Activated CD4-positive, alpha-beta T cell treated with anti-CD3 and anti-CD28 coated beads for 36 hours (primary cell): ENCODE measurements at regions not wholly inside any gene's neighbourhood (a gene's known extent, or its start where the extent isn't known, plus 50 kb on each side); places are given as distances from the start of the nearest gene placed in this dataset.

Experiments used
- ATAC-seq: fragments of 200-7000 bp; cut with Tn5 transposase; one replicate; pipeline ENCODE4 v1.10.0; 2021; ENCODE audit warnings: mild to moderate bottlenecking, moderate library complexity
- CTCF ChIA-PET: fragments of 350-600 bp; sonication (Branson Sonifier 250); formaldehyde crosslinking; loops from one replicate; lab custom pipeline; 2021; ENCODE audit warnings: antibody characterized with exemption; lab: Charles Lee
- POLR2A ChIA-PET: fragments of 350-600 bp; sonication (Branson Sonifier 250); formaldehyde crosslinking; loops from one replicate; lab custom pipeline; 2021; ENCODE audit warnings: antibody characterized with exemption, inconsistent platforms; lab: Charles Lee
- DNase-seq: peaks from one replicate; pipeline ENCODE4 v3.0.0-alpha.2; 2020
- H3K27ac Mint-ChIP-seq: one replicate; pipeline ENCODE4 v1.8.0; 2021; ENCODE audit warnings: mixed read lengths
- H3K27me3 Mint-ChIP-seq: one replicate; pipeline ENCODE4 v1.8.0; 2021; ENCODE audit warnings: mixed read lengths
- H3K36me3 Mint-ChIP-seq: one replicate; pipeline ENCODE4 v1.8.0; 2021; ENCODE audit warnings: low read depth, mixed read lengths
- H3K4me1 Mint-ChIP-seq: one replicate; pipeline ENCODE4 v1.8.0; 2021; ENCODE audit warnings: mixed read lengths
- H3K4me3 Mint-ChIP-seq: one replicate; pipeline ENCODE4 v1.8.0; 2021; ENCODE audit warnings: mild to moderate bottlenecking, moderate library complexity, mixed read lengths
- H3K9me3 Mint-ChIP-seq: one replicate; pipeline ENCODE4 v1.8.0; 2021; ENCODE audit warnings: low read depth, mixed read lengths
- intact Hi-C, 2 experiments: fragments of 100-400 bp; cut with DNase I in 1 of 2; cut with micrococcal nuclease in 1 of 2; formaldehyde crosslinking; loops; one replicate each; pipeline versions ENCODE4 v1.14.2 to v1.15.1; 2022 to 2024; cut with DNase I, micrococcal nuclease

- H3K4me1 Mint-ChIP-seq: no peaks in the 10 kb centered on the region
- no peaks in the 10 kb centered on the region for H3K27me3 Mint-ChIP-seq
- H3K36me3 Mint-ChIP-seq: no peaks in the 10 kb centered on the region
- DNase-seq: no peak
- intact Hi-C loops: no loop called here
- no peak overlapping the region for H3K27ac Mint-ChIP-seq
- ChIA-PET POLR2A (no interaction called here), CTCF (no interaction called here)
- no peak for ATAC-seq
- no peak overlapping the region for H3K4me3 Mint-ChIP-seq
- peaks cover 6% of the 10 kb centered on the region for H3K9me3 Mint-ChIP-seq
Observed at GRCh38 chr3:82363131-82363530, 601.7 kb upstream of the GBE1 start.

GRCh38 chr3:82355228-82355627 lies 593.8 kb upstream of the GBE1 start:
- Mint-ChIP-seq H3K36me3 (no peaks in the 10 kb centered on the region), H3K4me1 (no peaks in the 10 kb centered on the region), H3K27me3 (no peaks in the 10 kb centered on the region), H3K27ac (no peak overlapping the region), H3K9me3 (peaks cover 11% of the 10 kb centered on the region), H3K4me3 (no peak overlapping the region)
- POLR2A ChIA-PET: no interaction called here
- no peak for ATAC-seq
- CTCF ChIA-PET: no interaction called here
- DNase-seq: no peak
- intact Hi-C loops: no loop called here

GRCh38 chr3:82354228-82354627 lies 592.8 kb upstream of the GBE1 start:
- ChIA-PET POLR2A (no interaction called here), CTCF (no interaction called here)
- no peaks in the 10 kb centered on the region for H3K27me3 Mint-ChIP-seq
- no peak for DNase-seq
- no peak overlapping the region for H3K27ac Mint-ChIP-seq
- H3K36me3 Mint-ChIP-seq: no peaks in the 10 kb centered on the region
- no peak overlapping the region for H3K4me3 Mint-ChIP-seq
- no peaks in the 10 kb centered on the region for H3K4me1 Mint-ChIP-seq
- intact Hi-C loops: no loop called here
- ATAC-seq: no peak
- peaks cover 12% of the 10 kb centered on the region for H3K9me3 Mint-ChIP-seq

- intact Hi-C loops: no loop called here
Observed at GRCh38 chr3:82353306-82354171, 592.1 kb upstream of the GBE1 start.

GRCh38 chr3:82347585-82347984 lies 586.1 kb upstream of the GBE1 start:
- Mint-ChIP-seq H3K27ac (no peak overlapping the region), H3K36me3 (no peaks in the 10 kb centered on the region), H3K27me3 (no peaks in the 10 kb centered on the region), H3K4me1 (no peaks in the 10 kb centered on the region), H3K9me3 (peaks cover 8% of the 10 kb centered on the region), H3K4me3 (no peak overlapping the region)
- DNase-seq: no peak
- POLR2A ChIA-PET: no interaction called here
- intact Hi-C loops: no loop called here
- no peak for ATAC-seq
- CTCF ChIA-PET: no interaction called here

More at GRCh38 chr3:82353306-82354171, 592.1 kb upstream of the GBE1 start:
- no peaks in the 10 kb centered on the region for H3K4me1 Mint-ChIP-seq
- H3K36me3 Mint-ChIP-seq: no peaks in the 10 kb centered on the region
- no peak for ATAC-seq
- DNase-seq: no peak
- H3K27me3 Mint-ChIP-seq: no peaks in the 10 kb centered on the region
- peaks cover 12% of the 10 kb centered on the region for H3K9me3 Mint-ChIP-seq
- no peak overlapping the region for H3K27ac Mint-ChIP-seq
- POLR2A ChIA-PET: no interaction called here
- CTCF ChIA-PET: no interaction called here
- H3K4me3 Mint-ChIP-seq: no peak overlapping the region

GRCh38 chr3:82342521-82342920 lies 581.1 kb upstream of the GBE1 start:
- no peak for DNase-seq
- POLR2A ChIA-PET: no interaction called here
- H3K36me3 Mint-ChIP-seq: no peaks in the 10 kb centered on the region
- CTCF ChIA-PET: no interaction called here
- no peak overlapping the region for H3K4me3 Mint-ChIP-seq
- ATAC-seq: no peak
- H3K27me3 Mint-ChIP-seq: no peaks in the 10 kb centered on the region
- no peak overlapping the region for H3K27ac Mint-ChIP-seq
- intact Hi-C loops: no loop called here
- H3K4me1 Mint-ChIP-seq: no peaks in the 10 kb centered on the region
- H3K9me3 Mint-ChIP-seq: peaks cover 3% of the 10 kb centered on the region

GRCh38 chr3:82329300-82329699 lies 567.9 kb upstream of the GBE1 start:
- intact Hi-C loops: no loop called here
- CTCF ChIA-PET: interaction anchor here (1.5 kb wide), 1 partner anchor 12 kb away, joined by 4 read pairs; no protein-coding TSS in a partner anchor

GRCh38 chr3:82311901-82312300 lies 550.5 kb upstream of the GBE1 start:
- intact Hi-C loops: no loop called here
- H3K9me3 Mint-ChIP-seq: peaks cover 7% of the 10 kb centered on the region
- H3K27ac Mint-ChIP-seq: no peak overlapping the region
- no peaks in the 10 kb centered on the region for H3K27me3 Mint-ChIP-seq
- no peaks in the 10 kb centered on the region for H3K4me1 Mint-ChIP-seq
- no peak for DNase-seq
- ChIA-PET CTCF (no interaction called here), POLR2A (no interaction called here)
- H3K36me3 Mint-ChIP-seq: no peaks in the 10 kb centered on the region
- ATAC-seq: no peak
- H3K4me3 Mint-ChIP-seq: no peak overlapping the region

More at GRCh38 chr3:82329300-82329699, 567.9 kb upstream of the GBE1 start:
- H3K27me3 Mint-ChIP-seq: no peaks in the 10 kb centered on the region
- H3K4me3 Mint-ChIP-seq: no peak overlapping the region
- no peak for DNase-seq
- no peaks in the 10 kb centered on the region for H3K9me3 Mint-ChIP-seq
- POLR2A ChIA-PET: no interaction called here
- H3K4me1 Mint-ChIP-seq: no peaks in the 10 kb centered on the region
- ATAC-seq: no peak
- H3K27ac Mint-ChIP-seq: no peak overlapping the region
- H3K36me3 Mint-ChIP-seq: no peaks in the 10 kb centered on the region

- no peak for DNase-seq
- CTCF ChIA-PET: no interaction called here
- intact Hi-C loops: no loop called here
- no peaks in the 10 kb centered on the region for H3K27me3 Mint-ChIP-seq
- POLR2A ChIA-PET: no interaction called here
- peaks cover 9% of the 10 kb centered on the region for H3K9me3 Mint-ChIP-seq
- H3K4me3 Mint-ChIP-seq: no peak overlapping the region
- no peaks in the 10 kb centered on the region for H3K4me1 Mint-ChIP-seq
- no peaks in the 10 kb centered on the region for H3K36me3 Mint-ChIP-seq
- no peak overlapping the region for H3K27ac Mint-ChIP-seq
- no peak for ATAC-seq
Observed at GRCh38 chr3:82308755-82309154, 547.3 kb upstream of the GBE1 start.

- no peak for DNase-seq
- Mint-ChIP-seq H3K36me3 (no peaks in the 10 kb centered on the region), H3K27me3 (no peaks in the 10 kb centered on the region), H3K4me1 (no peaks in the 10 kb centered on the region), H3K9me3 (peaks cover 6% of the 10 kb centered on the region), H3K4me3 (no peak overlapping the region), H3K27ac (no peak overlapping the region)
- ChIA-PET CTCF (interaction anchor here (0.7 to 1.8 kb wide), 2 partner anchors 11 to 1293 kb away, joined by 3 to 6 read pairs; no protein-coding TSS in a partner anchor), POLR2A (no interaction called here)
- intact Hi-C loops: no loop called here
- ATAC-seq: no peak
Observed at GRCh38 chr3:82306189-82306588, 544.7 kb upstream of the GBE1 start.

- Mint-ChIP-seq H3K4me1 (no peaks in the 10 kb centered on the region), H3K27ac (no peak overlapping the region), H3K36me3 (no peaks in the 10 kb centered on the region), H3K9me3 (peaks cover 6% of the 10 kb centered on the region), H3K4me3 (no peak overlapping the region), H3K27me3 (no peaks in the 10 kb centered on the region)
- ATAC-seq (no peak), DNase-seq (no peak)
- intact Hi-C loops: no loop called here
- ChIA-PET POLR2A (no interaction called here), CTCF (no interaction called here)
Observed at GRCh38 chr3:82294609-82295008, 533.2 kb upstream of the GBE1 start.

GRCh38 chr3:82293867-82294266 lies 532.4 kb upstream of the GBE1 start:
- ChIA-PET POLR2A (no interaction called here), CTCF (no interaction called here)
- Mint-ChIP-seq H3K4me3 (no peak overlapping the region), H3K36me3 (no peaks in the 10 kb centered on the region), H3K27me3 (no peaks in the 10 kb centered on the region), H3K27ac (no peak overlapping the region), H3K9me3 (peaks cover 2% of the 10 kb centered on the region), H3K4me1 (no peaks in the 10 kb centered on the region)
- intact Hi-C loops: no loop called here
- ATAC-seq (no peak), DNase-seq (no peak)
